SU-DHL-6 (cell line): ENCODE measurements at regions not wholly inside any gene's neighbourhood (a gene's known extent, or its start where the extent isn't known, plus 50 kb on each side); places are given as distances from the start of the nearest gene placed in this dataset.

Source experiments
- CTCF ChIP-seq: fragments of 200-600 bp; sonication (generic); IDR thresholded peaks from one replicate; pipeline ENCODE4 v1.5.1; 2017; ENCODE audit warnings: antibody characterized with exemption, mild to moderate bottlenecking, low read length, moderate library complexity; ENCODE audit not compliant: insufficient read depth, poor library complexity, severe bottlenecking
- EZH2phosphoT487 ChIP-seq: fragments of 200-600 bp; sonication (generic), shearing (Covaris generic); conservative IDR thresholded peaks from 2 replicates; pipeline ENCODE4 v1.6.1; 2018; ENCODE audit warnings: mild to moderate bottlenecking, antibody characterized with exemption, low read length, moderate library complexity, mixed read lengths

DNA sequence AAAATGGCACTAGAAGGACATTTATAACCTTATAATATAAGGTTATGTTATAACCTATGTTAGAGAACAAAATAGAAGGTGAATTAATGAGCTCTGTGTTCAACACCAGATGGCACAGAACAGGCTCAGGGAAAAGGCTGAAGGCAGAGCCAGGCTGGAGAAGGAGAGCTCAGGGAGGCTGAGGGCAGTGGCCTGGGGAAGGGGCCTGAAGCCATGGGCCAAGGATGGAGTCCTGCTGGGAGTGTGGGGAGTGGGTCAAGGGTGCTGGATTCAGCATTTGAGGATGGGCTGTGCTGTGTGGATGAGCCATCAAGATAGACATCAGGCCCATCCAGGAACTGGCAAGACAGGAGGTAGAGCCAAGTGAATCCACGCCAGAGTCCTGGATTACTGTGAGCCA, 218.8 kb downstream of the ZNF248 start:
- TF ChIP-seq CTCF (no peak), EZH2phosphoT487 (no peak)
